HG03520 (cell line): ENCODE measurements at regions not wholly inside any gene's neighbourhood (a gene's known extent, or its start where the extent isn't known, plus 50 kb on each side); places are given as distances from the start of the nearest gene placed in this dataset.
"Not testable (repeated sequence)": the region's sequence is repeated elsewhere in the genome, so short reads cannot be mapped to it uniquely, and the experiment has no call there.

Experiments
- ATAC-seq: cut with Tn5 transposase; IDR thresholded peaks from one replicate; pipeline ENCODE4 v1.9.1; 2021; ENCODE audit warnings: mild to moderate bottlenecking, moderate library complexity; ENCODE audit not compliant: unreplicated experiment

DNA sequence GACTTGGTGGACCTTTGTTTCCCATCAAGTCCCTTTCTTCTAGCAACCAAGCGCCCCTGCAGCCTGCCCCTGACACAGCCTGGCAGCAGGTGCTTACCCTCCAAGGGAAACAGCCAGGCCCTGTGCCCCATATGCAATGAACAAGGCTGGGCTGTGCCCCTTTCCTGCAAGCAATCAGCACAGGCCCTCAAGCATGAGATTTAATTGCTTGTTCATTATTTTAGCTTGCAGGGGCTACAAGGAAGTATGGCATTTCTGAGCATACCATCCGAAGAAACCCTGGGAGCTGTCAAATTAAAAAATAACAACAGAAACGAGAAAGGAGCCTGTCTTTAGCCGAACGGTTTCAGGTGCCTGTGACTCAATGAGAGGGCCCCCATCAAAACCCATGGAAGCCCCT, 522.9 kb upstream of the ARID1B start:
- no peak for ATAC-seq

DNA sequence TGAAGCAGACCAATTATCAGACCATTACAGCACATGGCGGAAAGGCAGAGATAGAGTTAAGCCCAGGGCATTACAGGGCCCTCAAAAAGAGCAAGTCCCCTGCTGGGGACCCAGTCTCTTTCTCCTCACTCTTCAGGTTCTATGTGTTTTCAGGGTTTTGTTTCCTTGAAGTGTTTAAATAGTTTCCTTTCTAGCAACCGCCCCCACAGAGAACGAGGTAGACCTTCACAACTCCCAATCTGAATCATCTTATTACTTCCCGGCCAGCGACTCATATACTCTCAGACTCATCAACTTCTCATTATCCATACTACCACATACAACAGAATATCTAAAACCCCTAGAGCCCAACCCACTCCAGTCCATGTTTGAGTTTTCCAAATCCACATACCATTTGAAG, 526.6 kb upstream of the ARID1B start:
- ATAC-seq = no peak

DNA sequence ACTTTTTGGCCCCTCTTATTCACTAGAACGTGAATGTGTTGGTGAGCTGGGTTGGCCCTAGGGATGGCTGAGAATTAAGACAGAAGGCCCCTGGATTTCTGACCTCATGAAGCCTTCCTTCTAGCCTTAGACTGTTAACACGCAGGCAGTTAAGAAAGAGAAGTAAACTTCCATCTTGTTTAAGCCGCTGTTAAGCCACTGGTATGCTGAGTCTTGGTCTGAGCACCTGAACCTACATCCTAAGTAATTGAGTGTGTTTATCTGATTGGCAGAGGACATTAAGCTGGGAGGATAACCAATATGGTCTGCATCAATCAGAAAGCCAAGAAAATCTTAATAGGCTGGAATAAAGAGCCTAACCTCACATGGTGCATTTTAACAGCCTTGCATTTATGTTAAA, 535.0 kb upstream of the ARID1B start:
- no peak for ATAC-seq

DNA sequence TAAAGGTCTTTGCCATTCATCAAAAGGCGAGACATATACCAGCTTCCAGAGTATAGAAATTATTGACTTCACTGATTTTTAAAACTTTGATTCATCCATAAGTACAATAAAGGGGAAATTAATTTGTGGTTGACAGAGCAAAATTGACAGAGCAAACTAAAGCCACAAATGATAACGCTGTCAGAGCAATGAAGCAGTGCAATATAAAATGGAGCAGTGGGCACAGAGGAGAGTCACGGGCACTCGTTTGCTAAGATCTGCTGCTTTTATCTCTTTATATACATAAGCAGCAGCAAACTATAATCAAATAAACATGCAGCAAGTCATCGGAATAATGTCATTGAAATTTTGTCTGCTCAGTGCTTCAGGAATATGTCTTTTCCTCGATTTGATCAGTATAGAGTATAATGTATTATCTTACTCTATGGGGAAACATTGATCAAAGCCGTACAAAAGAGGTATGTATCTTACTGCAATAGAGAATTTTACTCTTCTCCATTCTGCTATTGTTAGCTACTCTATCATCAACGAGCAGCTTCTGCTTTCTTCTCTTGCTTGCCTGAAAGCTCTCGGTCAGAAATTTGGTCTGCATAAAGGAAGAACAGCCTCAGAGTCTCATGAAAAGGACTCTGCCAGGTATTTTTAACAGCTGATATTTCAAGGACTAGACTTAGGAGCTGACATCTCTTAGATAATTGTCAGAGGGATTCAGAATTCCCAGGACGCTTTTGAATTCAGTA, 546.0 kb upstream of the ARID1B start:
- no peak for ATAC-seq

DNA sequence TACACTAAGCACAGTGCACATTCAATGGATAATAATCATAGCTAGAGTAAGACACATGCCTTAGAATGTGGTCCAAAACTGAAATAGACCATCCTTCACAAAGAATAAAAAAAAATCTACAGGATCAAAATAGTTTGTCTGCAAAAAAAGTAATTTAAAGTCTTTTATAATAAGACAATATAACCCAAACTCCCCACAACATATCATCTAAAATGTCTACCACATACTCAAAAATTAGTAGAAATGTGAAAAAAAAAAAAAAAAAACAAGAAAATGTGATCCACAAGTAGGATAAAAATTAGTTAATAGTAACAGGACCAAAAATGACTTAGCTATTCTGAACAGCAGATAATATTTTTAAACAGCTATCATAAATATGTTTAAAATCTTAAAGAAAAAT, 557.2 kb upstream of the ARID1B start:
- ATAC-seq = no peak

DNA sequence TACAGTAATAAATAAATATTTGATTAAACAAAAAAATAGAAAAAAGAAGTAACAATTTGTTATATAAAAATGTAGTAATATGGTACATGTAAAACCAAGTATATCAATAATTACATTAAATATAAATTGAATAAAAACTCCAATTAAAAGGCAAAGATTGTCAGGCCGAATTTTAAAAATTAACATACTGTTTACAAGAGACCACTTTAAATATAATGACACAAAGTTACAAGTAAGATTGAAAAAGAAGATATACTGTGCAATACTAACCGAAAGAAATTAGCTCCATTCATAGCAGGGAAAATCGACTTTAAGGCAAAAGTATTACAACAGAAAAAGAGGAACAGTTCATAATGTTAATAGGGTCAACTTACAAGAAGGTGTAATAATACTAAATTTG, 571.5 kb upstream of the ARID1B start:
- ATAC-seq = no peak

DNA sequence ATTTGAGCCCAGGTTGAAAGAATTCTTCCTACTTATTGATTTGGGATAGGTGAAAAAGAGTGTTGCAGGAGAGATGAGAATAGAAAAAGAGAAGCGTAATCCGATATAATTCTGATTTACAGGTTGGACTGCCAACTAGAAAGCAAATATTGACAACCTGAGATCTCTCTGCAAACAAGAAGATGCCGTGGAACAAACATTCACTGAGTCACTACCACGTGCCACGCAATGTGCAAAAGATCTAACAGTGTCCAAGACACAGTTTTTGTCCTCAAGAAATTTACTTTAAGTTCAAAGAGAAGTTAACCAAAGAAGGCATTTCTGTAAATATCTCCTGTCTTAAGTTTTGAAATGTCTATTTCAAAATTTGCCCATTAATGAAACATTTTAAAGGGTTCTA, 578.0 kb upstream of the ARID1B start:
- ATAC-seq = no peak

DNA sequence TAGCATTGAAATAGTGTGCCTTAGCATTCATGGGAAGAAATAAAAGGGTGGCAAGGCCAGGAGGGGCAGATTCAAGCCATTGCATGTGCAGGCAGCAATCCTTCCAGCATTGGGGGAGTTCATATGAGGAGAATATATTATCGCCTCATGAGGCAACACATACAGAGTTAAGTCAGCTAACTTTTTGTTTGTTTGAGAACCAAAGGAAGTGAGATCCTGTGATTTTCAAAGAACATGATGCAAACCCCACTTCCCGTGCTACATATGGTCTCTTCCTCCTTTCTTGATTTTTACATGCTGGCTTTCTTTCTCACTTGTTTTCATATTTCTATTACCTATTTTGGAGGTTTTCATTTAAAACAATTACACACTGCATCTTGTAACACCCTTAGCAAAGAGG, 579.7 kb upstream of the ARID1B start:
- no peak for ATAC-seq

DNA sequence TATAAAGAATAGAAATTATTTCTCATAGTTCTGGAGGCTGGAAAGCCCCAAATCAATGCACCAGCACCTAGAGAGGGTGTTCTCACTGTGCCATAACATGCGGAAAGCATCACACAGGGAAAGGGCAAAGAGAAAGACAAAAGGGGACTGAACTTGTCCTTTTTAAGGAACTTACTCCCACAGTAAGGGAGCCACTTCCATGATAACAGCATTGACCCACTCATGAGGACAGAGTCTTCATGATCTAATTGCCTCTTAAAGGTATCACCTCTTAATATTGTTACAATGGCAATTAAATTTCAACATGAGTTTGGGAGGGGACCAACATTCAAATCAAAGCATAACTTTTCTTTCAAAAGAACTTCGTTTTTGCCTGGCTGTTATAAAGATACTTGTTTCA, 582.2 kb upstream of the ARID1B start:
- no peak for ATAC-seq

DNA sequence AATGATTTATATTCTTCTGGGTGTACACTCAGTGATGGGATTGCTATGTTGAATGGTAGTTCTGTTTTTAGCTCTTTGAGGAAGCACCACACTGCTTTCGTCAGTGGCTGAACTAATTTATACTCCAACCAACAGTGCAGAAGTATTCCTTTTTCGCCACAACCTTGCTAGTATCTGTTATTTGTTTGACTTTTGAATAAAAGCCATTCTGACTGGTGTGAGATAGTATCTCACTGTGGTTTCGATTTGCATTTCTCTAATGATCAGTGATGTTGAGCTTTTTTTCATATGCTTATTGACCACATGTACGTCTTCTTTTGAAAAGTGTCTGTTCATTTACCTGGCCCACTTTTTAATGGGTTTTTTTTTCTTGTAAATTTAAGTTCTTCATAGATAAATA, 583.8 kb upstream of the ARID1B start:
- no peak for ATAC-seq

DNA sequence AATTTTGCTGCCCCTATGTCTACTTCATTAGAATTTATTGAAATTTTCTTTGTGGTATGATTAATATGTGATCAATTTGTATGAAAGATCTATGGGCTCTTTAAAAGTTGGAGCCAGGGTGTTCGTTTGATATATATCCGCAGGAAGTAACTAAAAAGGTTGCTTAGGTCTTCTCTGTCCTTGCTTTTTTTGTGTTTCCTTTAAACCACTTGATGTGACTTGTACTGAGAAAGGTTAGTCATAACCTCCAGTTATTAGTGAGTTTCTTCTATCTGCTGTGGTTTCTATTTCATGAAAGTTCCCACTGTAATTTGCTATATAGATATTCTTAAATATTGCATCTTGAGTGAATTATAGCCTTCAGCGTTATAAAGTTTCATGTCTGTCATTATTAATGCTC, 585.3 kb upstream of the ARID1B start:
- peak; percentile 81 for ATAC-seq

DNA sequence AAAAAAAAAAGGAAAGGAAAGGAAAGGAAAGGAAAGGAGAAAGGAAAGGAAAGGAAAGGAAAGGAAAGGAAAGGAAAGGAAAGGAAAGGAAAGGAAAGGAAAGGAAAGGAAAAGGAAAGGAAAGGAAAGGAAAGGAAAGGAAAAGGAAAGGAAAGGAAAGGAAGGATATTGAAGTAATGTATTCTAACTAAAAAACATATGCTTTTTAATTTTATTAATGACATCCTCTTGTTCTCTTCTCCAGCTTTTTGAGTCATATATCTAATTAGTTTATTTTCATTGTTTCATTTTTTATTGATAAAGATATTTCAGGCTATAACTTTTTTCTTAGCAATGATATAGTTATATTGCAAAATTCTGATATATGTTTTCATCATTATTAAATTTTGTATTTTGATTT, 585.8 kb upstream of the ARID1B start:
- ATAC-seq = not testable (repeated sequence)

DNA sequence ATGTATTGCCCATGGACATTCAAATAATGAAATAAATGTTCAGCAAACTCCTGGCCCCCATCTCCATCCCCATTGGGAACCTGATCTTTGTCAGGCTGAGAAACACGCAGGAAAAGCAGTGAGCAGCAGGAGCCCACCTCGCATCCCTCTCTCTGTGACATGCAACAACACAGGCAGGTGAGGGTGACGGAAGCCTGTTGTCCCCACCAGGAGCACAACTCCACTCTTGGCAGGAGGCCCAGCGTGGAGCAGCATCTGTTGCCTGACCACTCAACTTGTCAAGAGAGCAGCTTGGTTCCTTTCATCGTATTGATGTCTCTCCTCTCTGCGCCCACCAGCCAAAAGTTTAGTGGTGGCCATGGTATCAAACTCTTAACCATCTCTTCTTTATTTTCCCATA, 586.9 kb upstream of the ARID1B start:
- ATAC-seq = no peak

DNA sequence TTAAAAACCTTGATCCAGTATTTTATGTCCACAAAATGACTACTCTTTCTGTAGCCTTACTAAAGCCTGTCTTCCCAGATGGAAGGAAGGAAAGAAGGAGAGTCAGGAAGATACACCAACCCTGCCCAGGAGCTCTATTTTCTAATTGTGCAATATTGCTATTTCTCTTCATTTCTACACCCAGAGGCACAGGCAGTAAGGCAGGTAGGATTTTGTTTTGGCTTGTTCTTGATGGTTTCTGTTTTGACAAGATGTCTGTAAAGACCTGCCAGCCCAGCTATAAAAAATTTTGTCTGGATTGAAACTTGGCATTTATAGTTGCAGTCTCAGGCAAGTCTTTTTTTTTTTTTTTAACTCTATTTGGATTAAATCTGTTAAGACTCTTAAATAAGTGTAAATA, 587.5 kb upstream of the ARID1B start:
- no peak for ATAC-seq

DNA sequence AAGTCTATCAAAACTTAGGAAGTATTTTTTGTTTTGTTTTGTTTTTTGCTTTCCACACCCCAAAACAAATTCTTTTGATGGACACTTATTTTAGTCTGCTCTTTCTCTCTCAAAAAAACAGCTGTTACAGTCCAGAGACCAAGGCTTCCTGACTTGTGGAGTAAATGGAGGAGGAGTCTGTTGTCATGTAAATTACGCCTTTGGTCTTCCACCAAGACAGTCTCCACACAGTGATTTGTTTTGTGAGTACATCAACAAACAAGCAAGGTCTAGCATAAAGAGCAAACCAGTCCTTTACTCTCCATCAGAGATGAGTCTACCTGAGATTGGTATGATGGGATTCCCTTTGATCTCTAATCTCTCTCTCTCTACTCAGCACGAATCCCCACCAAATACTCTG, 588.0 kb upstream of the ARID1B start:
- no peak for ATAC-seq

DNA sequence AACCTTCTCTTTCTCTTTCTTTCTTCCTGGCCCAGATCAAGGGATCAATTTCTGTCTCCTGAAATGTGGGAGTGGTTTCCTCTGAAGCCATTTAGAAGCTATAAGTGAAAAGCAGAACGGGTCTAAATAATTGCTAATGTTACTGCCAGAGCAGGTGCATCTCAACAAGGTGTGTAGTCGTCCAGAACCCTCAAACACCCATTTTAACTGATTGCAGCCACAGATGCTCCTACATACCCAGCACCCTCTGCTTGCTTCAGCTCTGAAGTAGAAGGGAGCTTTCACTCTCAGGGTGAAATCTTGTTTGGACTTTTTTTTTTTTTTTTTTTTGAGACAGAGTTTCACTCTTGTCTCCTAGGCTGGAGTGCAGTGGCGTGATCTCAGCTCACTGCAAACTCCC, 592.1 kb upstream of the ARID1B start:
- ATAC-seq = no peak

DNA sequence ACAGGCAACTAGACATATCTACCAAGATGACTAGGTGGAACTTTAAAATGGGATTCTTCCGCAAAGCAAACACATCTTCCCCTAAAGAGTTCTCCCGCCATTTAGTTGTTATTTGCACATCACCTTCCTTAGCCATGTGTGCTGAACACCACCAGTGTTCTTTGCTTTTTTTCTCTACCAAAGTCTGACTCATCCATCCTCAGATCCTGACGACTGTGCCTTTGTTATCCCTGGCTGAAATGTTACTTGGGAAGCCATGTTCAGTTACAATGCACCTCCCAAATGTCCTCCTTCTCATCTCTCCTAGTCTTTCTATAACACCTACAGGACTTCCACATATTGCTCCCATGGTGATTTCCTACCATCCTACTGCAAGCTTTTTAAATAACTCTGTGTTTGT, 593.5 kb upstream of the ARID1B start:
- ATAC-seq = no peak

DNA sequence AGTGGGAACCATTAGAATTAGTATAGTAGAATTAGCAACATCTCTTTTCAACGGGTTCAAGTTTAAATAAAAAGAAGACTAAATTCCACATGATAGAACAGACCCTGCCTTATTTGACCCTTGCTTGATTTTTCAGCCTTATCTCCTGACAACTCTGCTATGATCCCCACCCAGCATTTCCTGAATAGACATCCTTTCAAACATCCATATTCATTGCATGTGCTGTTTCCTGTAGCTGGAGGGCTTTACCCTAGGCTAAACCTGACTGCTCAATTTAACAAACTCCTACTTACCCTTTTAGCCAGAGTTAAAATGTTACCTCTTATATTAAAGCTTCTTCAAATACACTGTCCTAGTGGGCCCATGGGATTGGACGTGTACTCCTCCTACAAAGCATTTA, 594.8 kb upstream of the ARID1B start:
- no peak for ATAC-seq

DNA sequence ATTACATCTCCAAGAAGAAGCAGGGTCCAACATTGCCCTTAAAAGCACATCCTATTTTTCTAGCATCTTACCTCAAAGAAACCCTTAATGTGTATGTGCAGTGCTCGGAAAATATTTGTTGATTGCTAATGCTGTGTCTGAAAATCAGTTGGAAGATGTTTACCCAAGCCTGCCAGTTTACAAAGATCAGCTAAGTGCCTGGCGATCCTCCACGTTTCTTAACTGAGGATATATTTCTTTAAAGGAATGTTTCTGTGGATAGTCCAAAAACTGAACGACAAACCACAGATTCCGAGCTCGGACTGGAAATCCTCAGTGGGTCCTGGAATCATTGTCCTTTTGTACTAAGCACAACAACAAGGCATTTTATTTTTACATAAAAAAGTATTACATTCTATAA, 595.7 kb upstream of the ARID1B start:
- no peak for ATAC-seq

DNA sequence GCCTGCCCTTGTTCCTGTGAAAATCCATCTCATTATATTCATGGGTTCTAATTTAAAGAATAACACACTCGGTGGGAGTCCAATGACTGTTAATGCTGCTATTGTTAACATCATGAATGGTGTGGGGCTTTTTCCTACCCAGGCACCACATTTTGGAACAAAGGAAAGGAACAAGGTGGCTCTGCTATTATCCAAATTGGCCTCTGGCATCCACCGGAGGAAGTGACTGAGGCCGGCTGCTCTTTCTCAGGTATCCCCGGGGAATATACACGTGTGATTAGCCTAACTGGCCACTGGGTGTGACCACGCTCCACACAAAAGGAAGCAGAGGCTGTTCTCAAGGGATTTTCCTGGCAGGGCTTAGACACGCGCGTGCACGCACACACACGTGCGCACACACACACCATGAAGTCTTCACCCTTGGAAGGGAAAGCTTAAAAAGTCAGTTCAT, 601.2 kb upstream of the ARID1B start:
- ATAC-seq = no peak

DNA sequence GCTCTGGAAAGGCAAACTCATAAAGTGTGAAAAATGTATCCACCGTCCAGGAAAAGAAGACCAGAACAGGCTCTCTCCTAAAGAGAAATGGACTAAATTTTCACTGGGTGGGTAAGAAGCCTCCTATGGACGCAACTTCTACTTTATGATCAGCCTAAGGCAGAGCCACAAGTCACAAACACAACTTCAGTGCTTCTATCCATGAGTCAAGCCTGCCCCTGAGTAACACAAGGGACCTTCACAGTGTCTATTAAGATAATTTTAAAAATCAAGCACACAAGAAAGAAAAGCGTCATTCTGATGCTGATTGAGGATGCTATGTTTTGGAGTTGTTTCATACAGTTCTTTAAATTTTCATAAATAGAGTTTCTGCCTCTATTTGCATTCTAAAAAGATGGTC, 601.7 kb upstream of the ARID1B start:
- no peak for ATAC-seq

DNA sequence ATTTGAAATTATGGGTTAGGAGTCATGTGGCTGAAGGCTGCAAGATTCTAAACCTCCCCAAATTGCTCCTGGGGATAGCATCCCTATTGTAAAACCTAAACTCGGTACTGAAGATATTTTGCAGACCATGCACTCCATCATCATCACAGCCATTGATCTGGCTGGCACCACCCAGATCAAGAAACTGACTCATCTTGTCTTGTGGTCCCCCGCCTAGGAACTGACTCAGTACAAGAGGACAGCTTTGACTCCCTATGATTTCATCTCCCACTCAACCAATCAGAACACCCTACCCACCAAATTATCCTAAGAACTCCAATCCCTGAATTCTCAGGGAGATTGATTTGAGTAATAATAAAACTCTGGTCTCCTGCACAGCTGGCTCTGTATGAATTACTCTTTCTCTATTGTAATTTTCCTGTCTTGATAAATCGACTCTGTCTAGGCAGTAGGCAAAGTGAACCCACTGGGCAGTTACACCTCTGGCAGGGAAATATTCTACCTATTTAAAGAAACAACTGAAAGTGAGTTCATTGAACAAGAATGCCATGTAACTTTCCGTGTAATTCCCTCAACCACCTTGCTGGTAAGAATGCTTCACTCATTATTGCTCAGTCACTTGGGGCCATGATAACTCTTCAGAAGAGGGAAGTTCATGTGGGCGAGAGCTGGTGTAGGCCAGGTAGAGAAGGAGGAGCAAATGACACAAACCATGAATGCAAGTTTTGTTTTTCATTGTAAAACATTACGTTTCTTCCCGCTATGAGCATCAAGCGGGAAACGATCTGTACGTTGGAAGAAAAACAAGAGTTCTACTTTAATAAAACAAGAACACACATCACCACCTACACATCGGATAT, 602.9 kb upstream of the ARID1B start:
- no peak for ATAC-seq
